ENCODE measurements at regions not wholly inside any gene's neighbourhood (a gene's known extent, or its start where the extent isn't known, plus 50 kb on each side); places are given as distances from the start of the nearest gene placed in this dataset.

- H3K27ac ChIP-seq, result no peak overlapping the region
- TF ChIP-seq POLR2A (IDR thresholded peaks at IDR 0.05) (no peak), EP300 (IDR thresholded peaks at IDR 0.05) (no peak), CTCF (IDR thresholded peaks at IDR 0.05) (no peak), POLR2AphosphoS5 (IDR thresholded peaks at IDR 0.05) (no peak)
- DNase-seq (ENCODE audit: low spot score in 2 of 2), result no peak
- H3K36me3 ChIP-seq, result no peaks in the 10 kb centered on the region
- no peaks in the 10 kb centered on the region for H3K27me3 ChIP-seq
- WGBS, result 96% methylated on average over 4 of the region's 4 CpGs
- H3K4me3 ChIP-seq, result no peak overlapping the region
- H3K9me3 ChIP-seq, result no peaks in the 10 kb centered on the region
- no peaks in the 10 kb centered on the region for H3K4me1 ChIP-seq
These were observed 901.7 kb downstream of the KCNJ2 start for GRCh38 chr17:71071041-71071440.

GRCh38 chr17:71071837-71072236 is 902.5 kb downstream of the KCNJ2 start:
- H3K27me3 ChIP-seq, result no peaks in the 10 kb centered on the region
- no peaks in the 10 kb centered on the region for H3K9me3 ChIP-seq
- H3K27ac ChIP-seq, result no peak overlapping the region
- no peak for TF ChIP-seq POLR2AphosphoS5 (IDR thresholded peaks at IDR 0.05)
- TF ChIP-seq CTCF (IDR thresholded peaks at IDR 0.05), result no peak
- no peak for DNase-seq (ENCODE audit: low spot score in 2 of 2)
- 84% methylated on average over 10 of the region's 10 CpGs for WGBS
- no peaks in the 10 kb centered on the region for H3K4me1 ChIP-seq
- no peak overlapping the region for H3K4me3 ChIP-seq
- no peaks in the 10 kb centered on the region for H3K36me3 ChIP-seq

GRCh38 chr17:71080937-71081336 is 911.6 kb downstream of the KCNJ2 start:
- 90% methylated on average over 11 of the region's 11 CpGs for WGBS
- Histone ChIP-seq H3K27ac (no peak overlapping the region), H3K4me3 (no peak overlapping the region), H3K27me3 (no peaks in the 10 kb centered on the region), H3K36me3 (no peaks in the 10 kb centered on the region), H3K4me1 (no peaks in the 10 kb centered on the region), H3K9me3 (no peaks in the 10 kb centered on the region)
- no peak for DNase-seq (ENCODE audit: low spot score in 2 of 2)
- TF ChIP-seq POLR2AphosphoS5 (IDR thresholded peaks at IDR 0.05), result no peak
- no peak for TF ChIP-seq CTCF (IDR thresholded peaks at IDR 0.05)
- no peak for TF ChIP-seq POLR2A (IDR thresholded peaks at IDR 0.05)
- no peak for TF ChIP-seq EP300 (IDR thresholded peaks at IDR 0.05)

- Histone ChIP-seq H3K4me3 (no peak overlapping the region), H3K4me1 (no peaks in the 10 kb centered on the region), H3K27ac (no peak overlapping the region), H3K27me3 (no peaks in the 10 kb centered on the region), H3K36me3 (no peaks in the 10 kb centered on the region), H3K9me3 (no peaks in the 10 kb centered on the region)
- no peak for DNase-seq (ENCODE audit: low spot score in 2 of 2)
- TF ChIP-seq POLR2A (IDR thresholded peaks at IDR 0.05), result no peak
- TF ChIP-seq CTCF (IDR thresholded peaks at IDR 0.05), result no peak
- TF ChIP-seq EP300 (IDR thresholded peaks at IDR 0.05), result no peak
- no peak for TF ChIP-seq POLR2AphosphoS5 (IDR thresholded peaks at IDR 0.05)
These were observed 912.3 kb downstream of the KCNJ2 start for GRCh38 chr17:71081666-71082065.

- Histone ChIP-seq H3K36me3 (no peaks in the 10 kb centered on the region), H3K27me3 (no peaks in the 10 kb centered on the region), H3K9me3 (no peaks in the 10 kb centered on the region), H3K4me3 (no peak overlapping the region), H3K4me1 (no peaks in the 10 kb centered on the region), H3K27ac (no peak overlapping the region)
- DNase-seq (ENCODE audit: low spot score in 2 of 2), result no peak
- 67% methylated on average over 5 of the region's 5 CpGs for WGBS
- TF ChIP-seq POLR2AphosphoS5 (IDR thresholded peaks at IDR 0.05), result no peak
- TF ChIP-seq CTCF (IDR thresholded peaks at IDR 0.05), result peak in 1 of 2 donors; percentile 10
- TF ChIP-seq EP300 (IDR thresholded peaks at IDR 0.05), result no peak
These were observed 914.9 kb downstream of the KCNJ2 start for GRCh38 chr17:71084219-71084618.
